Cerebellar nuclear complex (tissue), 1 donor: ENCODE measurements at regions not wholly inside any gene's neighbourhood (a gene's known extent, or its start where the extent isn't known, plus 50 kb on each side); places are given as distances from the start of the nearest gene placed in this dataset.
"Not testable (repeated sequence)": the region's sequence is repeated elsewhere in the genome, so short reads cannot be mapped to it uniquely, and the experiment has no call there.

Experiments
- DNase-seq, 2 experiments: peaks; one replicate each; lab custom pipeline; 2025; lab: John Stamatoyannopoulos, UW

DNA sequence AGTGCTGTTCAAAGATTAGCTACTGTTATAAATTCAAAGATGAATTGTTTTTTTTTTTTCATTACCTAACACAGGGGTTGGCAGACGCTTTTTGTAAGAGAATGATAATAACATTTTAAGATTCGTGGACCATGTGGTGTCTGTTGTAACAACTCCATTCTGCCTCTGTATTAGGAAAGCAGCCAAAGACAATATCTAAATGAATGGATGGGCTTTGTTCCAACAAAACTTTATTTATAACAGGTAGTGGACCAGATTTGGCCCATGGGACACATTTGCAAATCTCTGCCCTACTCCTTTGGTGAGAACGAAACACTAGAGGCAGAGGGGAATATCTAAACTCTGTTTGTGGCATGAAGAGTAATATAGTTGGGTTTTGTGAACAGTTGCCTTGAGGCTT lies 83.6 kb upstream of the BLID start:
- DNase-seq, result no peak

- no peak for DNase-seq
These were observed 82.4 kb upstream of the BLID start for GRCh38 chr11:122198291-122198983.

- DNase-seq, result no peak
These were observed 81.3 kb upstream of the BLID start for GRCh38 chr11:122197066-122197987.

- no peak for DNase-seq
These were observed 79.8 kb upstream of the BLID start for GRCh38 chr11:122195790-122196189.

GRCh38 chr11:122193881-122194480 lies 78.0 kb upstream of the BLID start:
- DNase-seq, result not testable (repeated sequence)

DNA sequence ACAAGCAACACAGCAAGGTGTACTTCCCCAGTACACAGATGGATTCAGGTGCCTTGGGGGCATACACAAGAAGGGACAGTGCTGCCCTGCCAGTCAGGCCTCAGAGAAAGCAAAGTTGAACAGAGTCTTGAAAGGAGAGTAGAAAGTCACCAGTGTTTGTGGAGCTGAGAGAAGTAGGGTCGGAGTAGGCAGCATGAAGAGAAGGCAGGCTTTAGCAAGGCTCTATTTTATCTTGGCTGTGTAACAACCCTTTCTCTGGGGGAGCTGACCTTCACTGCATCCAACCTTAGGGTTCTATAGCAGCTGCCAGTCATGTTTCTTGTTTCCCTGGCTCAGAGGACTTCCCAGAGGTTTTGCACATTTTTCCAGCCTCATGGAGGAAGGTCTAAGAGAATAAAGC lies 77.4 kb upstream of the BLID start:
- no peak for DNase-seq

GRCh38 chr11:122192634-122193255 lies 76.7 kb upstream of the BLID start:
- no peak for DNase-seq

DNA sequence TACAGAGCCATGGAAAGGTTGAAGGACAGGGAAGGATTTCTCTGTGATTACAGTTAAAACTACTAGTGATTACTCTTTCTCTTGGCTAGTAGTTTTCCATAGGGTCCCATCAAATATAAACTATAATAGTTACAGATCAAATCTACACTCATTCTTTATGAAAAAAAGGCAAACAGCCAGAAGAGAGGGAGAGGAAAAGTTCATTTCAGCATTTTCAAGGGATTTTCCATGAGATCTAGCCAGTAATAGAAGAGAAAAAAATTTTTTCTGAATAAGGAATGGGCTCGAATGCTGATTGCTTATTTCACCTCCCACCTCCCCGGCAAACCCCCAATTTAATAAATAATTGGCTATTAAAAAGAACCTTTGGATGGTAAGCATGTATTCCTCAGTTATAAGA lies 74.8 kb upstream of the BLID start:
- DNase-seq, result no peak

GRCh38 chr11:122189229-122189628 lies 73.2 kb upstream of the BLID start:
- no peak for DNase-seq

DNA sequence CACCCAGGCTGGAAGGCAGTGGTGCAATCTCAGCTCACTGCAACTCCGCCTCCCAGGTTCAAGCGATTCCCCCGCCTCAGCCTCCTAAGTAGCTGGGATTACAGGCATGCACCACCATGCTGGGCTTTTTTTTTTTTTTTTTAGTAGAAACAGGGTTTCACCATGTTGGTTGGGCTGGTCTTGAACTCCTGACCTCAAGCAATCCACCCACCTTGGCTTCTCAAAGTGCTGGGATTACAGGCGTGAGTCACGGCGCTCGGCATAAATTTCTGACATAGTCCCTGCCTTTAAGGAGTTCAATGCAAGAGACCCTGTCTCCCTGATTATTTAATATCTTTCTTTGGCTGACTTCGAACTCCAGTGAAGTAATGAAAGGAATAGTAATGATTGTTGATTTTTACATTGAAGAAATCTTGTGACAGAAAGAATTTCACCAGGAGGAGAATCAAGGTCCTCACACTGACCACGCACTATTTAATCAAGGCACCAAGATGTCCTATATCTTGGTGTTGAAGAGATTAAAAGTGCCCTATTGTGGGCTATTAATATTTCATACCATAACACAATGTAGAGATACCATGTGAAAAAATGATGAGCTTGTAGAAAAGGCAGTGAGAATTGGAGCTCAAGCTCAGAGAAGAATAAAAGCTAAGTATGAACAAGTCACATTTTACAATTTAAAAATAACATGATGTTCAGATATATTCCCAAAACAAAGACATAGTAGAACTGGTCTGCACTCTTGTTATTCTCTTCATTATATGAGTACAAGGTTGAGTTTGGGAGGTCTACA lies 71.6 kb upstream of the BLID start:
- DNase-seq, result no peak

- DNase-seq, result no peak
These were observed 70.5 kb upstream of the BLID start for GRCh38 chr11:122186439-122187080.

DNA sequence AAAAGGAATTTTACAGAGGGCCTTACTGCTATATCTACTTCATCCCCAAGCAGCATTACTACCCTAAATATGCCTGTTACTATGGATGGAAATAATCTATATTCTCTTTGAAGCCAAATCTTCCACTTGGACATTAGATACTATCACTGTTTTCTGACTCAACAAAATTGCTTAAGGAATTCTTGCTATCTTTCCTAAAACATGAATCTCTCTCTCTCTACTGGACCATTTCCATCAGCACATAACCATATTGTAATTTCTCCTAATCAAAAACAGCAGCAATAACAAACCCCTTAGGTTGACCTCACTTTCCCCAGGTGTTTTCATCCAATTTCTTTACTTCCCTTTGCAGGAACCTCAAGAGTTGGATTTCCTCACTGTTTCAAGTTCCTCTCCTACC lies 67.9 kb upstream of the BLID start:
- no peak for DNase-seq

GRCh38 chr11:122181893-122182292 lies 65.9 kb upstream of the BLID start:
- no peak for DNase-seq

- DNase-seq, result no peak
These were observed 65.4 kb upstream of the BLID start for GRCh38 chr11:122181372-122181771.

- DNase-seq, result no peak
These were observed 64.2 kb upstream of the BLID start for GRCh38 chr11:122179961-122180834.

- no peak for DNase-seq
These were observed 62.8 kb upstream of the BLID start for GRCh38 chr11:122178795-122179194.

DNA sequence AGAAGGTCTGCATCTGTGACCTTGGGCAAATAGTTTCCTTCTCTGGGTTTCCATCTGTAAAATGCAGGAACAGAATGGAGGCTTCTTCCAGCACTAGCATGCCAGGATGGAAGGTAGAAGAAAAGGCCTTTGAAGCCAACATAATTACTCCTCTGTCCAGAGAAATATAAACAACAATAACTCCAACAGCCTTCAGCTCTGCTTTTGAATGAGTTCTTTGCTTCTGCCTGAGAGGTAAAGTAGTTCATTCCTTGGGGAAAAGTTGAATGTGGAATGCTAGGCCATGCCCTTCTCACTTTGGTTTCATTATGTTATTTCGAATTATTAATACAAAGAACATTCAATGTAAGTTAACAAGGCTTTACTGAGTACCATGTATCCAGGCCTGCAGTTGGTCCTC lies 61.2 kb upstream of the BLID start:
- DNase-seq, result no peak

DNA sequence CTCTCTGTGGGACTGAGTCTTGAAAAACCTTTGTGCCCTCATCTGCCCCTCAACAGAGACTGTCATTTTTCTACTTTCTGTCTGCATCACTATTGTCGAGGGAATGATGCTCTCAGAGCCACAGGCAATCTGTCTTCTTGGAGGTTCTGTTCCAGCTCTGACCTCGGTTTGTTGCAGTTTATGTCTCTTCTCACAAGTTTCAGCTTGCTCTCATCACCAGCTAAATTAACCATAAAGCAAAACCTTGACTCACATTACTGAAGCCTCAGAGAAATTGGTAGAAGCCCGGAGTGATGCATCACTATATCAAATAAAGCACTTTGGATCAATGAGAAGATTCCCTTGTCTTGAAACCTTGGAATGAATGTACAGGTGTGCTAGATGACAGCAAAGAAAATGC lies 60.6 kb upstream of the BLID start:
- no peak for DNase-seq

DNA sequence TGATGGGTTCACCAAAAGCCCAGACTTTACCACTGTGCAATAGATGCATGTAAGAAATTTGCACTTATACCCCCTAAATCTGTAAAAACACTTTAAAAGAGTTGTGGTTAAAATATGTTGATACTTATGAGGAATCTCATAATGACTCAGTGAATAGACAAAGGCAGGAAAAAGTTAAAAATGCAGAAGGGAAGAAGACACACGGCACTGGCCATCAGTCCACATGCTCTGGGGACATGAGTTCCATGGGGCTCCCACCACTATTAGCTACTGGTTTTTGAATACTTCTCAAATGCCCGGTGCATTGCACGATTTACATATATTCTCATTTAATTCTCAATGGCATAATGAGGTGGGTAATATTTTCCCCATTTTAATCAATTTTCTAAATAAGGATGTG lies 59.3 kb upstream of the BLID start:
- DNase-seq, result no peak

DNA sequence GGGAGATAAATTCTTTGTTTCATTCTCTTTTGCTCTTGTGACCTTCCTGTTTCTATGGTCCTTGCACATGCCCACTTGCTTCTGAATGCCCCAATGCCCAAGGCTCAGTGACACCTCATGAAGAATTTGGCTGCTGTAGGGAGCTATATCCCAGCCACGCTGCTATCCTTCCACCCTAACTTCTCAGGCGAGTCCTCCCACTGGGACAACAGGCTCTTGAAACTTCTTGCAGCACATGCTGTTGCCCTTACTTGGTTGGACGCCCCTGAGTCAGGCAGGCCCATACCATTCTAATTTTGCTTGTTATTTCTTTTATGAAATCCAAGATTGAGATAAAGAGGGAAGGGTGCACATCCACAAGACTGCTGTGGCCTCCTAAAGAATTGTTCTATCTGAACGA lies 57.6 kb upstream of the BLID start:
- DNase-seq, result no peak
